ENCODE measurements at regions not wholly inside any gene's neighbourhood (a gene's known extent, or its start where the extent isn't known, plus 50 kb on each side); places are given as distances from the start of the nearest gene placed in this dataset.

DNA sequence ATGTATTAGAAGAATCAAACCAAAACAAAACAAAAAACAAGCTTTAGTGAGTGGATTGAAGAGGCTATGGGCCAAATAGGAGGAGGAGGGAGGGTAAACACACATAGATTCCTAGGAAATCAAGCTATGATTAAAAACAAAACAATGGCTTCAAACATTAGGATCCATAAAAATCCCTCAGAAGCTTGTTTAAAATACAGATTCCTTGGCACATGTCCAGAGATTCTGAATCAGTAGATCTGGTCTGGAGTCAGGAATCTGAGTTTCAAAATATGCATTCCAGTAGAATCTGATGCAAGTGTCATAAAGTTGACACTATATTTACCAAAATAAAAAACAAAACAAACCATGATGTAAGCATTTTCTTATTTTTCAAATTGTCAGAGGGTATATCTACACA lies 692.8 kb upstream of the SGCG start:
- TF ChIP-seq CTCF (IDR thresholded peaks at IDR 0.05) (no peak), POLR2A (IDR thresholded peaks at IDR 0.05) (no peak)
